ENCODE measurements at regions not wholly inside any gene's neighbourhood (a gene's known extent, or its start where the extent isn't known, plus 50 kb on each side); places are given as distances from the start of the nearest gene placed in this dataset.
"Not testable (repeated sequence)": the region's sequence is repeated elsewhere in the genome, so short reads cannot be mapped to it uniquely, and the experiment has no call there.

DNA sequence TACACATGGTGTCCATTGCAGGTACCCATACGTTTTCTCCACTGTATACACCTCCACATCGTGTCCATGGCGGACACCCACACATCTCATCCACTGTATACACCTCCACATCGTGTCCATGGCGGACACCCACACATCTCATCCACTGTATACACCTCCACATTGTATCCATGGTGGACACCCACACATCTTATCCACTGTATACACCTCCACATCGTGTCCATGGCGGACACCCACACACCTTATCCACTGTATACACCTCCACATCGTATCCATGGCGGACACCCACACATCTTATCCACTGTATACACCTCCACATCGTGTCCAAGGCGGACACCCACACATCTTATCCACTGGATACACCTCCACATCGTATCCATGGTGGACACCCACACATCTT lies 50.4 kb upstream of the TTC34 start:
- DNase-seq, result not testable (repeated sequence)

DNA sequence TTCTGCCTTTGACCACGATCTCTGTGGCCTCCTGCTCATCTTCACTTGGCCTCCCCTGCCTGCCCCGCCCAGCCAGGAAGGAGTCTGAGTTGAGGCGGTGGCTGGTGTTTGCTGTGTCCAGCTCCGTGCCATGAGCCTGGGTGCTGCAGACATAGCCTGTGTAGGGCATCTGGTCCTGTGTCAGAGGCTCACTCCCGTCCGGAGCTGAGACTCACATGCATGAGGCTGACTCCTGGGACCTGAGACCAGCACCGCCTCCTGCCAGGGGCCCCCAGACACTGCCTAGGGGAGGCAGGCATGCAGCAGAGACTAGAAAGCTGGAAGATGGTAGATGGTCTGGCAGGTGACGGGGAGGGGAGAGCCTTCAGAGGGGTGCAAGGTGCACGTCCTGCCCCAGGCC lies 52.2 kb upstream of the TTC34 start:
- no peak for DNase-seq

DNA sequence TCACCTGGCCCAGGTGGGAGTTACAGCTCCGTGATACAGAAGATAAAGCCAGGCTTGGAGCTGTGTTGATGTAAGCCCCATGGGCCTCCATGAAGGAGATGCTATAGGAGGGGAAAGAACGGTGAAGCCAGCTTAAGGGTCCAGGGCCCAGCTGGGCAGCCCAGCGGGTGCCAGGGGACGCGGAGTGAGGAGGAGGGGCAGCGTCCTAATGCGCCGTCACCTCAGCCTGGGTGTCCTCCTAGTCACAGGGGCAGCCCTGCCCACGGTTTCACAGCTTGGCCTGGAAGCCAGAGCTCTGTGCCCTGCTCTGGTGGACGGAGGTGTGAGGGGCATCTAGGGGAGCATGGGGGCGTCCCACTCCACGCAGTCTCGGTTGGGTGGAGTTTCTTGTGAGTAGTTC lies 52.7 kb upstream of the TTC34 start:
- no peak for DNase-seq

GRCh38 chr1:2854611-2855010 lies 53.1 kb upstream of the TTC34 start:
- DNase-seq, result no peak

GRCh38 chr1:2855206-2856065 lies 53.9 kb upstream of the TTC34 start:
- DNase-seq, result no peak

DNA sequence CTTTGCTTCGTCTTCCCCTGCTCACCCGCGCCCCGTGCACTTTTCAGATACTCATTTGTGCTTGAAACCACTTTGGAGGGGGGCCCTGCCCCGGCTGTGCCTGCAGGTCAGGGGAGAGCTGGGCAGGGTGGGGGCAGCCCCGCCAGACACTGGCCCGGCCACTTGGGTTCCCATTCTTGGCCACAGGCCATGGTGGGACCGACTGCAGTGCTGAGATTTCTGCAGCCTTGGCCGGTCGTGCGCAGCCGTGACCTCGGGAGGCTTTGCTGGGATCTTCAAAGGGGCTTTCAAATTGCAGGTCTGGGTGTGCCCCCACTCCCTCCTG lies 54.5 kb upstream of the TTC34 start:
- no peak for DNase-seq

- DNase-seq, result no peak
Observed at GRCh38 chr1:2856676-2857375, 55.3 kb upstream of the TTC34 start.

GRCh38 chr1:2857521-2857920 lies 56.0 kb upstream of the TTC34 start:
- DNase-seq, result no peak

- no peak for DNase-seq
Observed at GRCh38 chr1:2858676-2859075, 57.2 kb upstream of the TTC34 start.

DNA sequence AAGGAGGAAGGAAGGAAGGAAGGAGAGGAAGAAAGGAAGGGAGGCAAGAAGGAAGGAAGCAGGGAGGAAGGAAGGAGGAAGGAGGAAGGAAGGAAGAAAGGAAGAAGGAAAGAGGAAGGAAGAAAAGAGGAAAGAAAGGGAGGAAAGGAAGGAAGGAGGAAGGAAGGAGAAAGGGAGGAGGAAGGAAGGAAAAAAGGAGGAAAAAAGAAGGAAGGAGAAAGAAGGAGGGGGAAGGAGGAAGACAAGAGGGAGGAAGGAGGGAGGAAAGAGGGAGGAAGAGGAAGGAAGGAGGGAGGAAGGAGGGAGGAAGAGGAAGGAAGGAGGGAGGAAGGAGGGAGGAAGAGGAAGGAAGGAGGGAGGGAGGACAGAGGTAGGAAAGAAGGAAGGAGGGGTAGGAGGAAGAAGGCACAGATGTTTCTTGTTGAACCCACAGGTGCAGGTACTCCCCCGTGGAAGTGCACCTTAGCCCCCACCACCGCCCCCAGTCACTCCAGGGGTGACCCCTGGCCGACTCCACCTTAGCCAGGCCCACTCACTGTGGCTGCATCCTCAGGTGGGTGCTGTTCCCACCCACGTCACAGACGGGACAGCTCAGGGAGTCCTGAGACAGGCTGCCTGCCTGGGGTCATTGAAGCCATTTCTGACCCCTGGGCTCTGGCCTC lies 57.9 kb upstream of the TTC34 start:
- no peak for DNase-seq

- no peak for DNase-seq
Observed at GRCh38 chr1:2859881-2860430, 58.5 kb upstream of the TTC34 start.

GRCh38 chr1:2860476-2861142 lies 59.1 kb upstream of the TTC34 start:
- no peak for DNase-seq

GRCh38 chr1:2861143-2861987 lies 59.9 kb upstream of the TTC34 start:
- DNase-seq, result no peak

DNA sequence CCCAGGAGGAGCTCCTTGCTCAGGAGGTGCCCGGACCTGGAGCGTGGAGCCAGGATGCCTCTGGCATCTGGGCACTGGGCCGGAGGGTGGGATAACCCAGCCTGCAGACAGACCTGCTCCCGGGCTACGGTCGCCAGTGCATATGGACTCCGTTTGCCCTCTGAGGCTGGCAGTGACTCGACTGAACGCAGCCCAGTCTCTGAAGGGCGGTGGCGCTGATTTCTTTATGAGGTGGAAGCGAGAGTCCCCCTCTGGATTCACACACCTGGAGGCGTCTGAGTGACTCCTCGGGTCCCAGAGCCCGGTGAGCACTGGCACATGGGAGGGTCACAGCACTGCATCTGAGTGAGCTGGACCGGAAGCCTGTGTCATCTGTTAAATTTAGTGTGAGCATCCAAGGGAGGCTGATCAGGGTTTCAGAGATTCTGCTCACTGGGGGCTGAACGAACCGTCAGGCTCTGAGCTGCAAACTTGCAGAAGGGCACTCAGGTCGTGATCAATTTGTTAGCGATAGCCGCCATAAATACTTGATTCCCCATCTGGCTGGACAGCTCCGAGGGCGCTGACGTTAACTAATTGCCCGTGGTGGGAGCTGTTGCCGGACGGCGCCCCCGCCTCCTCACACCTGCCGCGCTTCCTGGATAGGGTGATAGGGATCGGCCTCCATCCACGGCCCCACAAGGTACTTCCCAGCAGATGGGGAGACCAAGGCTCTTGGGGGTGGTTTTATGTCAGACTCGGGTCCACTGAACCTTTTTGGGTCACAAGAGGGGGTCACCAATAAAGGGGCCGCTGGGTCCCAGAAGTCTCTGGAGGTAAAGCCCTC lies 60.7 kb upstream of the TTC34 start:
- no peak for DNase-seq

DNA sequence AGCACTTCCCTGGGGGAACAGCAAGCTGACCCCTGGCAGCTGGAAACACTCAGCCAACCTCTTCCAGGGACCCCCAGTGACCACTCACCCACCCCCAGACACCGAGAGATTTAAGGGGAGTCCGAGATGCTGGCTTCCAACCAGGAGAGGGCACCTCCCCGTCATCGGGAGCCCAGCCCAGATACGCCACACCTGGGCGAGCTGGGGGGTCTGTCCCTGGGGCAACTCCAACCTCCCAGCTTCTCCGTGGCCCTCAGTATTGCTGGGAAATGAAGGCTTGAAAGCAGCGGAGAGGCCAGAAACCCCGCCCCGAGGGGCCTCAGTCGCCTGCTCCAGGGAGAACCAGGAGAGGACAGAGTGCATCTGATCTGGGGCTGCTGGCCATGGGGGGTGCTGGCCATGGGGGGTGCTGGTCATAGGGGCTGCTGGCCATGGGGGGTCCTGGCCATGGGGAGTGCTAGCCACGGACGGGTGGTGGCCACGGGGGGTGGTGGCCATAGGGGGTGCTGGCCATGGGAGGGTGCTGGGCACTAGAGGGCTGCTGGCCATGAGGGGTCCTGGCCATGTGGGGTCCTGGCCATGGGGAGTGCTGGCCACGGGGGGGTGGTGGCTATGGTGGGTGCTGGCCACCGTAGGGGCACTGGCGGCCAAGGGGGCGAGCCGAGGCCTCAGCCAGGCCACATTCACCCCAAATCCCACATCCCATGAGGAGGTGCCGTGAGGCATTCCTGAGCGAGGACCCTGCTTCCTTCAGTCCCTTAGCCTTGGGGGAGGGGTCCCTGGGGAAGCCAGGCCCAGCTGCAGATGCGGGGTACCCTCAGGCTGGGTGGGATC lies 61.5 kb upstream of the TTC34 start:
- no peak for DNase-seq

GRCh38 chr1:2863648-2863963 lies 62.1 kb upstream of the TTC34 start:
- DNase-seq, result no peak

- no peak for DNase-seq
Observed at GRCh38 chr1:2864203-2864905, 62.9 kb upstream of the TTC34 start.

GRCh38 chr1:2865000-2865399 lies 63.5 kb upstream of the TTC34 start:
- DNase-seq, result no peak

DNA sequence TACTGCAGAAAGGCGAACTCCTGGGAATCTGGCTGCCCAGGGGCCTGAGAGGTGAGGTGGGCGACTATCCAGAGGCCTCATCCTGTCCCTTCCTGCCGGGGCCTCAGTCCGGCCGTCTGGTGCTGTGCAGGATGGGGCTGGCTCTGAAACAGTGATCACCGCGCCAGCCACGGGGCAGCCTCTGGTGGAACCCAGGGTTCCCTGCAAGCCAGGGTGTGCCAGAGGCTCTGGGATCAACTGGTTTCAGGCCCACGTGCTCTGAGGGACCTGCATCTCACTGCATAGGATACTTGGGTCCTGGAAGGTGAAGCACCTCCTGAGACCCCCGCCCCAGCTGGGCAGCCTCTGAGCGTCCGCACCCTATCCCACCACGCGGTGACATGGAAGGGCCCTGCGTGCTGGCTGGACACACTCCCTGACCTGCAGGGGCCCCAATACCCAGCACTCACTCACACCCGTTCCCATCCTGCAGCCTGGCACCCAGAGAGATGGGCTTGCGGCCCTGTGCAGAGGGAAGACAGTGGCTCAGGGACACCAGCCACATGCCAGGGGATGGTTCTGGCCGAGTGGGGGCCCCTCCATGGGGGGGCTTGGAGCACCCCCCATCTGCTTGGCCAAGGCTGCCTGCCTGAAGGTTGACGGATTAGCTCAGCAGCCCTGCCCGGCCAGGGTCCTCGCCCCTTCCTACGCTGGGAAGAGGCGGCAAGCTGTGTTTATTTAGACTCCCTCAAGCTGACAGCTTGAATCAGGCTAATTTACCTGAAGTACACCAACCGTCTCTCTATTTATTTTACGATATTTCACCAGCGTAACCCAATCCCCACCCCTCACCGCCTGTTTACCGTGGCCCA lies 64.3 kb upstream of the TTC34 start:
- DNase-seq, result no peak
